ENCODE measurements at regions not wholly inside any gene's neighbourhood (a gene's known extent, or its start where the extent isn't known, plus 50 kb on each side); places are given as distances from the start of the nearest gene placed in this dataset.

DNA sequence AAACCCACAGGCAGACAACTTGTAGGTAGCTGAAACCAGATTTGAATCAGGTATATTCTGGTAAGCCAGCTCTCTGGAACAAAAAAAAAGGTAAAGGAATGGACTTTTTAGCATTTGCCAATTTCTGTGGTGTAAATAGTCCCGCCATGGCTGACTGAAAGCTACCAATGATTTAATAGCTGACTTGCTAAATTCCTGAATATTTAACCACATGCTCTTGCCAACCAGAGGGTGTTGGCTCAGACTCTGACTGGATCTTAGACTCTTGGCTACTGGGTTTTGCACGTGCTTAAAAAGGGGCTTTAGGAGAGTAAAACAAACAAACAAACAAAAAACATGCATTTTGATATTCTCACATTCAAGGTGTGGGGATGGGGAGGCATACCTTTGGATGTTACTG, 600.0 kb upstream of the CDH4 start:
- H3F3A ChIP-seq (ENCODE audit: insufficient read depth) = no peaks in the 10 kb centered on the region
- no peak overlapping the region for H2AFZ ChIP-seq (ENCODE audit: low read depth, low read length, severe bottlenecking)
- H3K79me2 ChIP-seq (ENCODE audit: insufficient read depth, low read length) = no peaks in the 10 kb centered on the region
- H3K36me3 ChIP-seq (ENCODE audit: low read length) = no peaks in the 10 kb centered on the region
- H4K20me1 ChIP-seq (ENCODE audit: low read depth, low read length) = no peaks in the 10 kb centered on the region
- no peak overlapping the region for H3K4me2 ChIP-seq (ENCODE audit: low read depth, low read length, poor library complexity, severe bottlenecking)
- no peak overlapping the region for H3K4me3 ChIP-seq (ENCODE audit: insufficient read depth, low read length, poor library complexity, severe bottlenecking)
- H3K9ac ChIP-seq (ENCODE audit: low read length) = no peak overlapping the region
- H3K9me2 ChIP-seq (replicated peaks; ENCODE audit: insufficient read depth, low read length) = no peaks in the 10 kb centered on the region
- no peak overlapping the region for H3K27ac ChIP-seq (ENCODE audit: low read depth, low read length)
- no peak for TF ChIP-seq EZH2phosphoT487 (conservative IDR thresholded peaks at IDR 0.05; ENCODE audit: low read length)
- TF ChIP-seq, protein P1, sequence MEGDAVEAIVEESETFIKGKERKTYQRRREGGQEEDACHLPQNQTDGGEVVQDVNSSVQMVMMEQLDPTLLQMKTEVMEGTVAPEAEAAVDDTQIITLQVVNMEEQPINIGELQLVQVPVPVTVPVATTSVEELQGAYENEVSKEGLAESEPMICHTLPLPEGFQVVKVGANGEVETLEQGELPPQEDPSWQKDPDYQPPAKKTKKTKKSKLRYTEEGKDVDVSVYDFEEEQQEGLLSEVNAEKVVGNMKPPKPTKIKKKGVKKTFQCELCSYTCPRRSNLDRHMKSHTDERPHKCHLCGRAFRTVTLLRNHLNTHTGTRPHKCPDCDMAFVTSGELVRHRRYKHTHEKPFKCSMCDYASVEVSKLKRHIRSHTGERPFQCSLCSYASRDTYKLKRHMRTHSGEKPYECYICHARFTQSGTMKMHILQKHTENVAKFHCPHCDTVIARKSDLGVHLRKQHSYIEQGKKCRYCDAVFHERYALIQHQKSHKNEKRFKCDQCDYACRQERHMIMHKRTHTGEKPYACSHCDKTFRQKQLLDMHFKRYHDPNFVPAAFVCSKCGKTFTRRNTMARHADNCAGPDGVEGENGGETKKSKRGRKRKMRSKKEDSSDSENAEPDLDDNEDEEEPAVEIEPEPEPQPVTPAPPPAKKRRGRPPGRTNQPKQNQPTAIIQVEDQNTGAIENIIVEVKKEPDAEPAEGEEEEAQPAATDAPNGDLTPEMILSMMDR (IDR thresholded peaks at IDR 0.05; ENCODE audit: insufficient read depth, low read length, poor library complexity, severe bottlenecking) = no peak
- H3K27me3 ChIP-seq (ENCODE audit: low read length) = no peaks in the 10 kb centered on the region
- no peaks in the 10 kb centered on the region for H3K9me3 ChIP-seq (ENCODE audit: insufficient read depth, low read length)

DNA sequence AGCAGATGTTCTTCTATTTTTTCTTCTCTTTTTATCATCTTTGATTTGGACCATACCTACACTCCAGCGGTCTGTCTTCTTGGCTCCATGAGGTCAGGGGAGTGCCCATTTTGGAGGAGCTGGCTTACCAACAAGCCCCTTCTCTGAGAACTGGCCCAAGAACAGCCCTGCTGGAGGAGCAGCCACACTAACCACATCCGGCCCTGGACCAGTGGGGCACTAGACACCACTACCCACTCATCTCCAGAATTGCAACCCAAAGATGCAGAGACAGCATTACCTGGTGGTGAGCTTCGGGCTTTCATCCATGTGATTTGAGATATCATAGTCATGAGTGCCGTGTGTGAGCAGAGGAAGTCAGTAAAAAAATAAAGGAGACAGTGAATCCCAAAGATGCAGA, 599.4 kb upstream of the CDH4 start:
- Histone ChIP-seq H3K9me2 (replicated peaks; ENCODE audit: insufficient read depth, low read length) (no peaks in the 10 kb centered on the region), H3K4me3 (ENCODE audit: insufficient read depth, low read length, poor library complexity, severe bottlenecking) (no peak overlapping the region), H3K36me3 (ENCODE audit: low read length) (no peaks in the 10 kb centered on the region), H3K27me3 (ENCODE audit: low read length) (no peaks in the 10 kb centered on the region), H3K79me2 (ENCODE audit: insufficient read depth, low read length) (no peaks in the 10 kb centered on the region), H2AFZ (ENCODE audit: low read depth, low read length, severe bottlenecking) (no peak overlapping the region), H3K4me2 (ENCODE audit: low read depth, low read length, poor library complexity, severe bottlenecking) (no peak overlapping the region), H3F3A (ENCODE audit: insufficient read depth) (no peaks in the 10 kb centered on the region), H4K20me1 (ENCODE audit: low read depth, low read length) (no peaks in the 10 kb centered on the region), H3K9me3 (ENCODE audit: insufficient read depth, low read length) (no peaks in the 10 kb centered on the region), H3K9ac (ENCODE audit: low read length) (no peak overlapping the region), H3K27ac (ENCODE audit: low read depth, low read length) (no peak overlapping the region)
- TF ChIP-seq, protein P1 (IDR thresholded peaks at IDR 0.05; ENCODE audit: insufficient read depth, low read length, poor library complexity, severe bottlenecking) = no peak
- TF ChIP-seq EZH2phosphoT487 (conservative IDR thresholded peaks at IDR 0.05; ENCODE audit: low read length) = no peak

DNA sequence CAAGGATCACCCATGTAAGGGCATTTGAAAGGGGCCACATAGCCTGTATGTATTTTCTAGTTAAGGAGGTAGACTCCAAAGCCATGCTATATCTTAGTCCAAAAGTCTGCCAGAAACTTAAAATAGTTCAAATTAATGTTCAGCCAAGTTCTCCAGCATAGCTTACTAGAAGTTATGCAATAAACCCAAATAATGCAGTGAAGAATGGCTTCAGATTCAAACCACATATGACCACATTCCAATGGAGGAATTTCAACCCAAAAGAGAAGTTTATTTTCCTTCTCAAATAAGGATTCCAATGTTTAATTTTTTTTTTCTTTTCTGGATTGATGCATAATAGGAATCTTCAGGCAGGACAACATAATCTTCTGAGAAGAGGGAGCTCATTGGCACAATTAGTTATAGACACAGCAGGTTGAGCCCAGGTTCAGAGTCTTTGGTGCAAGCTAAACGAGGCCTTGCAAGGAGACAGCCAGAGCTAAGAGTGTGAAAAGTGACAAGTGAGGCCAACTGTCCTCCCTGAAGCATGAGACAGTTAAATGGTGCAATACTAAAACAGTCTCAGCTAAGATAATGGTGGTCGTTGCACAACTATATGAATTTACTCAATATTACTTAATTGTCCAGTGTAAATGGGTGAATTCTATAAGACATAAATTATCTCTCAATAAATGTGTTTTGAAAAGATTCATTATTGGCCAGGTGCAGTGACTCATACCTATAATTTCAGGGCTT, 598.8 kb upstream of the CDH4 start:
- Histone ChIP-seq H3K9ac (ENCODE audit: low read length) (no peak overlapping the region), H3K27ac (ENCODE audit: low read depth, low read length) (no peak overlapping the region), H3K4me2 (ENCODE audit: low read depth, low read length, poor library complexity, severe bottlenecking) (no peak overlapping the region), H3K9me2 (replicated peaks; ENCODE audit: insufficient read depth, low read length) (no peaks in the 10 kb centered on the region), H3F3A (ENCODE audit: insufficient read depth) (no peaks in the 10 kb centered on the region), H3K36me3 (ENCODE audit: low read length) (no peaks in the 10 kb centered on the region), H2AFZ (ENCODE audit: low read depth, low read length, severe bottlenecking) (no peak overlapping the region), H4K20me1 (ENCODE audit: low read depth, low read length) (no peaks in the 10 kb centered on the region), H3K27me3 (ENCODE audit: low read length) (no peaks in the 10 kb centered on the region), H3K79me2 (ENCODE audit: insufficient read depth, low read length) (no peaks in the 10 kb centered on the region), H3K9me3 (ENCODE audit: insufficient read depth, low read length) (no peaks in the 10 kb centered on the region), H3K4me3 (ENCODE audit: insufficient read depth, low read length, poor library complexity, severe bottlenecking) (no peak overlapping the region)
- TF ChIP-seq, protein P1 (IDR thresholded peaks at IDR 0.05; ENCODE audit: insufficient read depth, low read length, poor library complexity, severe bottlenecking) = no peak
- TF ChIP-seq EZH2phosphoT487 (conservative IDR thresholded peaks at IDR 0.05; ENCODE audit: low read length) = no peak
